ENCODE measurements at regions not wholly inside any gene's neighbourhood (a gene's known extent, or its start where the extent isn't known, plus 50 kb on each side); places are given as distances from the start of the nearest gene placed in this dataset.

DNA sequence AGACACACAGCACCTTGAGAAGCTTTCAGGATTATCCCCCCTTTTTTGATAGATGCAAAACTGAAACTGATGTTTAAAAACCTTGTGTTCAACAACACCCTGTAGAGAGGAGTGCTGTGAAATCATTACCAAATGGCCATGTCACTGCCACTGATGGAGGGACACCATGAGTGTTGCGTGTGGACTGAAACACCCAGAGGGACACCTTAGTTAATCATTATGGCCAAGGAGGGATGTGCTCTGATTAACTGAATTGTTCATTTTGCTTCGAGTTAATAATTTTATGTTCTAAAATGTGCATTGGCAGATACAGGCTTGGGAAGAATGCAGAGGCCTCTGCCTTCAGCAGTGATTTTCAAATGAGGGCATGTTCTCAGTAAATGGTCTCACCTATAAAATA, 226.0 kb downstream of the KLF6 start:
- TF ChIP-seq, protein P1, sequence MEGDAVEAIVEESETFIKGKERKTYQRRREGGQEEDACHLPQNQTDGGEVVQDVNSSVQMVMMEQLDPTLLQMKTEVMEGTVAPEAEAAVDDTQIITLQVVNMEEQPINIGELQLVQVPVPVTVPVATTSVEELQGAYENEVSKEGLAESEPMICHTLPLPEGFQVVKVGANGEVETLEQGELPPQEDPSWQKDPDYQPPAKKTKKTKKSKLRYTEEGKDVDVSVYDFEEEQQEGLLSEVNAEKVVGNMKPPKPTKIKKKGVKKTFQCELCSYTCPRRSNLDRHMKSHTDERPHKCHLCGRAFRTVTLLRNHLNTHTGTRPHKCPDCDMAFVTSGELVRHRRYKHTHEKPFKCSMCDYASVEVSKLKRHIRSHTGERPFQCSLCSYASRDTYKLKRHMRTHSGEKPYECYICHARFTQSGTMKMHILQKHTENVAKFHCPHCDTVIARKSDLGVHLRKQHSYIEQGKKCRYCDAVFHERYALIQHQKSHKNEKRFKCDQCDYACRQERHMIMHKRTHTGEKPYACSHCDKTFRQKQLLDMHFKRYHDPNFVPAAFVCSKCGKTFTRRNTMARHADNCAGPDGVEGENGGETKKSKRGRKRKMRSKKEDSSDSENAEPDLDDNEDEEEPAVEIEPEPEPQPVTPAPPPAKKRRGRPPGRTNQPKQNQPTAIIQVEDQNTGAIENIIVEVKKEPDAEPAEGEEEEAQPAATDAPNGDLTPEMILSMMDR (IDR thresholded peaks at IDR 0.05) = no peak
- no peak for TF ChIP-seq POLR2A (IDR thresholded peaks at IDR 0.05)

Data from heart left ventricle (tissue), 13 donors.